GM19452 (cell line): ENCODE measurements at regions not wholly inside any gene's neighbourhood (a gene's known extent, or its start where the extent isn't known, plus 50 kb on each side); places are given as distances from the start of the nearest gene placed in this dataset.
"Not testable (repeated sequence)": the region's sequence is repeated elsewhere in the genome, so short reads cannot be mapped to it uniquely, and the experiment has no call there.

Source experiments
- ATAC-seq: cut with Tn5 transposase; IDR thresholded peaks from one replicate; pipeline ENCODE4 v1.9.1; 2021; ENCODE audit not compliant: unreplicated experiment

- ATAC-seq, result no peak
These were observed 295.6 kb downstream of the S1PR1 start for GRCh38 chr1:101532377-101532776.

GRCh38 chr1:101540161-101540560 is 303.3 kb downstream of the S1PR1 start:
- ATAC-seq, result no peak

DNA sequence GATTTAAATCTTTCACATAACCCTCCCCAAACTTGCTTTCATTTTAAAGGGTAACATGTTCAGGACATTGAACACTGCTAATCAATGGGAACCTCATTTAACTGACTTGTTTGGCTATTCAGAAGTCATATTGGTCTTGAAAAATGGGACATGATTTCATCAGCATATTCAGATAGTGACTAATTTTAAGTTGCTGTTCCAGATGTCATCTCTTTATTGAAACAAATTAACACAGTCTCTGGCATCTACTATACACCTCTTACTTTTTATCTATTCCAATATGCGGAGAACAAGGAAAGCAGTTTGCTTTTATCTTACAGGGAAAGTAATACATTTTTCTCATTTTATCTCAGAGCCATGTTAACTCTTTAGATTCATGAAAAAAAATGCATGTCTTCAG is 310.1 kb downstream of the S1PR1 start:
- ATAC-seq, result no peak

DNA sequence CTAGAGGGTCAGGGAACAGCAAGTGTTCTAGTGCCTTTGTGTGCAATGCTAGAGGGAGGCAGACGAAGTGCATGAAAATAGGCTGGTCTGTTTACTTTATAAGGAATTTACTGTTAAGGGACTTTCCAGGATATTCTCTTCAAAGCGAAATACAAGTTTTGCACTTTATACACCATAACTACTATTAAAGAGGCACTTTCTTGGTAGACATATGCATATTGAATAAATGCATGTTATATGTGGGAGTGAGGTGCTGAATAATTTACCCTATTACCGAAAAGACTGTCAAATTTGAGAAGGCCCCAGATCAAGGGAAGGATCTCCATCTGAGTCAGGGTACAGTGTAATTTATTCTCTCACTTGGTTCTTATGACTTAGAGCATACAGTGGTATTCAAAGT is 310.5 kb downstream of the S1PR1 start:
- no peak for ATAC-seq

- ATAC-seq, result no peak
These were observed 311.6 kb downstream of the S1PR1 start for GRCh38 chr1:101548376-101548775.

DNA sequence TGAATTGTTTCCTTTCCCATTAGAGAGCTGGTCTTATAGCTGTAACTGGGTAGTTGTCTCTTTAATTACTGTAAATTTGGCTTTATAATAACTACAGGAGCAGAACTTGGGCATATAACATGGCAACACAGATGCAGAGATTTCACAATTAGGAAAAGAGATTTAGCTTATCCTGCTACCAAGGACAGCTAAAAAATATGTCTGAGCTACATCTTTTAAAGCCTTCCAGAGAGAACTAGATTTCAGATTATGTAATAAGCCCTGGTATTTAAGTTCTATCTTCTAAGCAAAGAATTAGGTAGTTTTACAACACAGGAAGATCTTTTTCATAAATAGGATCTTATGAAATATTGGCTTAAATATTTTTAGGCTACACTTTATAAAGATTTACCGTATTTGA is 313.8 kb downstream of the S1PR1 start:
- ATAC-seq, result no peak

- no peak for ATAC-seq
These were observed 330.2 kb downstream of the S1PR1 start for GRCh38 chr1:101566883-101567538.

DNA sequence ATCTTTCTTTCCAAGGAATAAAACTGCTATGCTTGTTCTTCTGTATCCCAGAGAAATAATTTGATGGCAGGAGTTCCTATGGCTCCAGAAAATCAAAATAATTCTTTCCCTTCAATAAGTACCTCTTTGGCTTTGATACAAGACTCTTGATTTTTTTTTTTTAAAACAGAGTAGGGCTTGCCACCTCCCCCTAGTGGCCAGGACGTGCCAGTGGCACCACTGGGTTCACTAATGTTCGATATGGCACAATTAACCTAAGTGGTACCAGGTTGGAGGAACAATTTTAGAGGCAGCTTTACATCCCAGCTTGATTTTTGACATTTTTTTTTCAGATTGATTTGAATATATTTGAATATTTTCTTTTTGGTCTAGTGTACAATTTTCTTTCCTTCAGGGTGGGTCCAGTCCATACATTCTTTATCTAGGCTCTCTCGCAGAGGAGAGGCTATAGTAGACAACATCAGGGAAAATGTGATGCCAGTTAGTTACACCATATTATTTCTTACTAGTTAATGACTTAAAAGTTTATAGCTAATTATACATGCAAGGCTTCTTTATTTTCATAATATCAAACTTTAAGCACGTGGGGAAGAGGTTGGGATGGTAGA is 330.9 kb downstream of the S1PR1 start:
- ATAC-seq, result peak; percentile 92

- ATAC-seq, result no peak
These were observed 350.9 kb downstream of the S1PR1 start for GRCh38 chr1:101587741-101588140.

DNA sequence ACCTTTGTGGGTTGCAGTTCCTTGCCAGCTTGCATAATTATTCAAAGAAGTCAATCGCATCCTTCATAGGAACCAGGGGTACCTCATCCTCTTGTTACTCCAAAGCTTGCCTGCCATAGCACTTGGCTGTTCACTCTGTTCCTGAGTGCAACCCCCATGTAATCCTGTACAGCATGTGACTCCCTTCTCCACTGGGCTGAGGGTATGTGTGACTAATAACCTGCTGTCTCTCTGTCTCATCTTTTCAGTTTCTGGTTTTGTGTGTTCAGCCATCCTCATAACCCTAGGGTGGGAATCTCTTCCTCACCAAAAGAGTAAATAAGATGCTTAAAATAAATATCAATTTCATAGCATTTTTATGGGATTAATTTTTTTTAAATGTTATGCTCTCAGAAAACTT is 351.9 kb downstream of the S1PR1 start:
- ATAC-seq, result no peak

GRCh38 chr1:101592845-101593244 is 356.0 kb downstream of the S1PR1 start:
- ATAC-seq, result no peak

- no peak for ATAC-seq
These were observed 359.1 kb downstream of the S1PR1 start for GRCh38 chr1:101595881-101596374.

DNA sequence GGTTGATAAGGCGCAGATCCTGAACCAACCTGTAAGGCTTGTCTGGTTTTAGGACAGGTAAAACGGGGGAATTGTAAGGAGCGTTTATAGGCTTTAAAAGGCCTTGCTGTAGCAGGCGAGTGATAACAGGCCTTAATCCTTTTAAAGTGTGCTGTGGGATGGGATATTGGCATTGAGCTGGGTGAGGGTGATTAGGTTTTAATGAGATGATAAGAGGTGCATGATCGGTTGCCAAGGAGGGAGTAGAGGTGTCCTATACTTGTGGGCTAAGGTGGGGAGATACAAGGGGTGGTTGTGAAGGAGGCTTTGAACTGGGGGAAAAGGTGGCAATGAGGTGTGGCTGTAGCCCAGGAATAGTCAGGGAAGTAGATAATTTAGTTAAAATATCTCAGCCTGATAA is 363.8 kb downstream of the S1PR1 start:
- ATAC-seq, result not testable (repeated sequence)

- no peak for ATAC-seq
These were observed 366.9 kb downstream of the S1PR1 start for GRCh38 chr1:101603726-101604125.

GRCh38 chr1:101605878-101606277 is 369.1 kb downstream of the S1PR1 start:
- no peak for ATAC-seq

DNA sequence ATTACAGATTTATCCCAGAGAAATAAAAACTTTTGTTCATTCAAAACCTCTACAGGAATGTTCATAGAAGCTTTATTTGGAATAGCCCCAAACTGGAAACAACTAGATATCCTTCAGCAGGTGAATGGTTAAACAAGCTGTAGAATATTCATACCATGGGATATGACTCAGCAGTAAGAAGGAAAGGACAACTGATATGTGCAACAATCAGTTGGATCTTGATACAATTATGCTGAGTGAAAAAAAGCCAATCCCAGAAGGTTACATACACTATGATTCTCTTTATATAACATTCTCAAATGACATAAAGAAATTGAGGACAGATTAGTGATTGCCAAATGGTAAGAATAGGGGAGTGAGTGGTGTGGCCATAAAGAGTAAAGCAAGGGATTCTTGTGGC is 376.7 kb downstream of the S1PR1 start:
- ATAC-seq, result no peak

GRCh38 chr1:101618900-101619299 is 377.8 kb downstream of the OLFM3 start:
- ATAC-seq, result no peak

GRCh38 chr1:101632548-101633272 is 364.0 kb downstream of the OLFM3 start:
- ATAC-seq, result no peak

DNA sequence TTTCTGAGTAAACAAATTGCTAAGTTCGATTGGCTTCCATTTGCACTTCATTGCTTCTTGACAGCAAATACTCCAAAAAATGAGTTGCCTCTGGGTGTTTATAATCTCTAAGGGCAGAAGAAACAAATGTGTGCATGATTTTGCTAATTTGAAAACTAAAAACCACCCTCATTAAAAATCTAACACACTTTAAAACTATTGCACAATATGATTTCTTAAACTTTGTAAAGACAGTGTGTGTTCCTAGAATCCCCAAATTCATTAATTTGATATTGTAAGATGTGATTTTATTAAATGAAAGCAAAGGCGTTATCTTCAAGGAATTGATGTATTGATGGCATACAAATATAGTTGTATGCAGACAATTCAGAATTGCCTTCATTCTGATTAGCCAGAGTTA is 350.9 kb downstream of the OLFM3 start:
- no peak for ATAC-seq

- ATAC-seq, result no peak
These were observed 344.2 kb downstream of the OLFM3 start for GRCh38 chr1:101652484-101652883.

DNA sequence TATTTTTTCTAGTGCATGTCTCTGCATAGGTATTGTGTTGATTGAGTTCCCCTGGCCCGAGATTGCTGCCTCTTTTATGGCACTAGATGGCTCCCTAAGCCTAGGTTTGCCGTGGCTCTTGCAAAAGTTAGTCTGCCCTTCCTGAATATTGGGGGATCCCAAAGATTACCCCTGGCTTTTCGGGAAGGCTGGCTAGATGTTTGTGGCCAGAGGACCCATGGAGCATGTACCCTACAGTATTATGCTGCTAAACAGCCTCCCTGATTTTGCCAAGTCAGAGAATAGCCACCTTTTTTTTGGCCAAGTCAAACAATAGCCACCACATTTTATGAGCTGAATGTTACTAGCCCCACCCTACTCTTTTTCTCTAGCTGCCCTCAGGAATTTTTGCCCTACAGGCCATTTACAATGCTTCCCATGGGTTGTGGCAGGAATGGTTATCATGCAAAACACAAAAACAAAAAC is 343.2 kb downstream of the OLFM3 start:
- no peak for ATAC-seq

DNA sequence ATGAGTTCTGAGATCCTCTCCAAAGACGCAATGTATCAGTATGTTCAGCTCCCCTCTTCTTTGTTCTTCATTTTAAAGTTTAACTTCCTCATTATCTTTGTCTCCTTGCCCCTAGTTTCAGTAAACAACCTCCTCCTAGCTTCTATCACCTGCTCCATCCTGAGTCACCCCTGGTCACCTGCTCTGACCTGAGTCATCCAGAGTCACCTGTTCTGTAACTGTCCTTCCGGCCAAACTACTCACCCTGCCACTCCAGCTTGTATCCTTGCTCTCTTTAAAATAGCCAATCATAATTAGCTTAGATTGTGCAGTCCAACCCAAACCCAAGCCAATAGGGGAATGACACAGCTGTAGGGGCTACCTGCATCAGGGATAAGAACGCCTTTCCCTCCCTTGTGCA is 332.0 kb downstream of the OLFM3 start:
- ATAC-seq, result no peak
